HCT116 (cell line): ENCODE measurements at regions not wholly inside any gene's neighbourhood (a gene's known extent, or its start where the extent isn't known, plus 50 kb on each side); places are given as distances from the start of the nearest gene placed in this dataset.

Experiments
- ATAC-seq: fragments of 200-7000 bp; cut with Tn5 transposase; 2 replicates; pipeline ENCODE4 v1.9.1; 2020; ENCODE audit warnings: mild to moderate bottlenecking, moderate library complexity
- BruUV-seq: library from RNA; stranded (reverse); fragments of 400-500 nt; replicated peaks from 2 replicates; lab custom pipeline; 2021; lab: Mats Ljungman, UMichigan
- CTCF ChIA-PET: fragments of 300-600 bp; sonication (Branson Sonifier 250); formaldehyde crosslinking; loops from one replicate; lab custom pipeline; 2021; ENCODE audit warnings: antibody characterized with exemption; lab: Charles Lee
- POLR2A ChIA-PET: fragments of 300-600, 350-600 bp; sonication (Branson Sonifier 250); formaldehyde crosslinking; loops from one replicate; lab custom pipeline; 2021; ENCODE audit warnings: antibody characterized with exemption; lab: Charles Lee
- RAD21 ChIA-PET, 2 experiments: fragments of 300-600 bp; sonication (Branson Sonifier 250); formaldehyde crosslinking; loops; one replicate each; lab custom pipeline; 2023; ENCODE audit warnings: low total read pairs in 2 of 2; ENCODE audit not compliant: uncharacterized antibody in 2 of 2, unreplicated experiment in 2 of 2, low non-redundant PET in 1 of 2; lab: Charles Lee
- DNase-seq: peaks from one replicate; pipeline ENCODE4 v3.0.0-alpha.2; 2010; ENCODE audit warnings: low read depth, low spot score
- H2AFZ ChIP-seq: fragments of 200-600 bp; shearing (Covaris generic), sonication (generic); 2 replicates; pipeline ENCODE4 v1.6.1; 2017; ENCODE audit warnings: low read depth, mixed run types, mixed read lengths, antibody characterized with exemption, low read length; ENCODE audit not compliant: poor library complexity, severe bottlenecking
- H3K27ac ChIP-seq: 2 replicates; pipeline ENCODE4 v1.5.1; 2012; ENCODE audit warnings: low read depth, low read length
- H3K27me3 ChIP-seq: fragments of 200-600 bp; sonication (generic); 2 replicates; pipeline ENCODE4 v1.6.1; 2016; ENCODE audit warnings: mixed run types, low read length, mixed read lengths; ENCODE audit not compliant: insufficient read depth
- H3K36me3 ChIP-seq, 2 experiments: fragments of 200-500 bp in 1 of 2; fragments of 200-600 bp in 1 of 2; sonication (Bioruptor generic) in 1 of 2; sonication (generic) in 1 of 2; 2 replicates each; pipeline versions ENCODE4 v1.5.1 to v1.6.1; 2014 to 2016; ENCODE audit warnings: low read length in 2 of 2, inconsistent platforms in 1 of 2, mixed read lengths in 1 of 2, mixed run types in 1 of 2; ENCODE audit not compliant: insufficient read depth in 2 of 2, control insufficient read depth in 1 of 2
- H3K4me1 ChIP-seq, 2 experiments: fragments of 200-600 bp in 1 of 2; sonication (generic) in 1 of 2; 2 replicates each; pipeline versions ENCODE4 v1.5.1 to v1.6.1; 2012 to 2017; ENCODE audit warnings: low read length in 2 of 2, inconsistent platforms in 1 of 2, mild to moderate bottlenecking in 1 of 2, mixed read lengths in 1 of 2, mixed run types in 1 of 2, moderate library complexity in 1 of 2; ENCODE audit not compliant: insufficient read depth in 2 of 2, control insufficient read depth in 1 of 2
- H3K4me2 ChIP-seq: fragments of 200-600 bp; sonication (generic); 2 replicates; pipeline ENCODE4 v1.6.1; 2017; ENCODE audit warnings: mixed run types, low read length, mixed read lengths
- H3K4me3 ChIP-seq, 2 experiments: fragments of 200-600 bp in 1 of 2; sonication (generic) in 1 of 2; replicated peaks in 1 of 2; 2 replicates each; pipeline ENCODE4 v1.5.1; 2011 to 2016; ENCODE audit warnings: low read length in 2 of 2, control low read depth in 1 of 2, low read depth in 1 of 2, mild to moderate bottlenecking in 1 of 2, mixed read lengths in 1 of 2, mixed run types in 1 of 2
- H3K79me2 ChIP-seq: fragments of 200-600 bp; sonication (generic); 2 replicates; pipeline ENCODE4 v1.6.1; 2017; ENCODE audit warnings: mild to moderate bottlenecking, mixed run types, low read length, moderate library complexity, mixed read lengths; ENCODE audit not compliant: insufficient read depth
- H3K9ac ChIP-seq: fragments of 200-600 bp; sonication (generic); 2 replicates; pipeline ENCODE4 v1.6.1; 2016; ENCODE audit warnings: low read length, mixed read lengths
- H3K9me2 ChIP-seq: fragments of 200-600 bp; sonication (generic), shearing (Covaris generic); 2 replicates; pipeline ENCODE4 v1.6.1; 2017; ENCODE audit warnings: mixed run types, mild to moderate bottlenecking, moderate library complexity; ENCODE audit not compliant: insufficient read depth
- H3K9me3 ChIP-seq, 2 experiments: fragments of 200-500 bp in 1 of 2; fragments of 200-600 bp in 1 of 2; sonication (Bioruptor generic) in 1 of 2; sonication (generic) in 1 of 2; 2 replicates each; pipeline ENCODE4 v1.6.1; 2014 to 2017; ENCODE audit warnings: low read length in 2 of 2, mixed read lengths in 2 of 2, inconsistent platforms in 1 of 2, low read depth in 1 of 2, mild to moderate bottlenecking in 1 of 2, mixed run types in 1 of 2, moderate library complexity in 1 of 2; ENCODE audit not compliant: control insufficient read depth in 1 of 2, insufficient read depth in 1 of 2
- H4K20me1 ChIP-seq: fragments of 200-600 bp; sonication (generic), shearing (Covaris generic); 2 replicates; pipeline ENCODE4 v1.6.1; 2017; ENCODE audit warnings: mixed run types, mild to moderate bottlenecking, moderate library complexity; ENCODE audit not compliant: insufficient read depth
- ELF1 ChIP-seq: IDR thresholded peaks from 2 replicates; pipeline ENCODE4 v1.6.1; 2012; ENCODE audit warnings: low read depth, borderline replicate concordance
- EZH2 ChIP-seq: fragments of 200-600 bp; sonication (generic); IDR thresholded peaks from 2 replicates; pipeline ENCODE4 v1.6.1; 2017; ENCODE audit warnings: antibody characterized with exemption, mixed run types
- FOSL1 ChIP-seq: IDR thresholded peaks from 2 replicates; pipeline ENCODE4 v1.6.1; 2012; ENCODE audit warnings: low read depth
- JUND ChIP-seq: IDR thresholded peaks from 2 replicates; pipeline ENCODE4 v1.6.1; 2012
- POLR2AphosphoS5 ChIP-seq: IDR thresholded peaks from 2 replicates; pipeline ENCODE4 v1.6.1; 2011; ENCODE audit warnings: mild to moderate bottlenecking, low read depth, low read length, moderate library complexity
- SIN3A ChIP-seq: IDR thresholded peaks from 2 replicates; pipeline ENCODE4 v1.6.1; 2012; ENCODE audit warnings: low read depth
- ZNF274 ChIP-seq: fragments of 200-500 bp; sonication (Bioruptor generic); IDR thresholded peaks from 2 replicates; pipeline ENCODE4 v1.6.1; 2014; ENCODE audit warnings: mild to moderate bottlenecking, low read depth, low read length, inconsistent platforms
- intact Hi-C: fragments of 100-400 bp; cut with micrococcal nuclease; formaldehyde crosslinking; loops from 2 replicates; pipeline ENCODE4 v1.10.0; 2022
- TF ChIP-seq, protein P1 (sequence below): IDR thresholded peaks from 2 replicates; pipeline ENCODE4 v1.6.1; 2011; ENCODE audit warnings: mild to moderate bottlenecking, low read length, moderate library complexity; ENCODE audit not compliant: insufficient replicate concordance; ENCODE audit errors: extremely low read depth

DNA sequence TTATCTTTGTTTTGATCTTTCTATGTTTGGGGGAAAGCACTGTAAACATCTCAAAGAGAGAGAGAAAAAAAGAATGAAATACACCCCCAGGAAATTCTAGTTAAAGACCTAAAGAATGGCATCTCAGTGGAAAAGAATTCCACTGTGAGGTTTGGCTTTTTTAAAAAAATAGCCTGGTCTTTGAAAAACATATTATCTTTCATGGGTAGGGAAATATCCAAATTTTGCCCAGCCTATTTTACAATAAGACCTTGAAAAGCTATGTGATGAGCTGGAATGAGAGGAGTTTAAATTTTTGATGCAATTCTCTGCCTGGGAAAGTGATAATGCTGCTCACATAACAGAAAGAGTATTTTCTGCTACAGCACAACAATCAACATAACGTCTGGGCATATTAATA, 348.1 kb upstream of the WWC1 start:
- no peak overlapping the region for H3K4me2 ChIP-seq
- ChIA-PET CTCF (no interaction called here), RAD21 (no interaction called here), POLR2A (no interaction called here)
- intact Hi-C loops = no loop called here
- peaks cover 39% of the 10 kb centered on the region for H3K27me3 ChIP-seq
- no peak overlapping the region for H3K9ac ChIP-seq
- H3K9me3 ChIP-seq = no peaks in the 10 kb centered on the region
- H3K9me2 ChIP-seq = no peaks in the 10 kb centered on the region
- no peaks in the 10 kb centered on the region for H3K79me2 ChIP-seq
- ATAC-seq (no peak), DNase-seq (no peak)
- TF ChIP-seq JUND (no peak), ZNF274 (no peak), SIN3A (no peak), EZH2 (no peak), ELF1 (no peak)
- no peak overlapping the region for H3K27ac ChIP-seq
- H3K4me1 ChIP-seq = no peaks in the 10 kb centered on the region
- BruUV-seq = no TSS peak
- no peak overlapping the region for H3K4me3 ChIP-seq
- H2AFZ ChIP-seq = no peak overlapping the region
- H4K20me1 ChIP-seq = no peaks in the 10 kb centered on the region
- no peaks in the 10 kb centered on the region for H3K36me3 ChIP-seq

DNA sequence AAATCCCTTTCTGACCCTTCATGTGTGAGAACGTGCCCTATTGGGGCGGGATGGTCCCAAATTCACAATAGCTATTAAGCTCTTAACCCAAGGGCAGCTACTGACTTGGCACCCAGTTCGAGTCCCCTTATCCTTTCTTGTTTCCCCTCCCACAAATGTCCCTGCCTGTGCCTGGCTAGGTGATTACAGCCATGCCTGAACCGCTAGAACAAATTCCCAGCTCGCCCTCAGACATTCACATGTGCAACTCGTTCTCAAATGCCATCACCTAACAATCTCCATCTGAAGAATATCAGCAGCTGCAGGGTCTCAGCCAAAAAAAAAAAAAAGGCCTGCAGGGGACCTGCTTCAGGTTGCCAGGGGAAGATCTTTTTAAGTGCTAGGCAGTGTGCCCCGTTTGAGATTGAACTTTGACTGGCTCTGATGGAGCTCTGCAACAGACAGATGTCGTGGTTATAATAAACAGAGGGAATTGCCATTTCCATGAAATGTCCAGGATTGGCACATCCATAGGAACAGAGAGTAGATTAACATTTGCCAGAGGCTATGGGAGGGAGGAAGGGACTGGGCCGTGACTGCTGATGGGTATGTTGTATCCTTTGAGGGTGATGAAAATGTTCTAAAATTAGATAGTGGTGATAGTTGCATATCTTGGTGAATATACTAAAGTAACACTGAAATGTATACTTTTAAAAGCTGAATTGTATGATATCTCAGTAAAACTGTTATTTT, 347.2 kb upstream of the WWC1 start:
- H3K27me3 ChIP-seq = peaks cover 45% of the 10 kb centered on the region
- no peaks in the 10 kb centered on the region for H3K9me2 ChIP-seq
- no peaks in the 10 kb centered on the region for H4K20me1 ChIP-seq
- no peak overlapping the region for H3K4me2 ChIP-seq
- ATAC-seq (no peak), DNase-seq (no peak)
- H3K9me3 ChIP-seq = no peaks in the 10 kb centered on the region
- CTCF ChIA-PET = no interaction called here
- BruUV-seq = no TSS peak
- no peaks in the 10 kb centered on the region for H3K4me1 ChIP-seq
- no peak overlapping the region for H2AFZ ChIP-seq
- POLR2A ChIA-PET = no interaction called here
- RAD21 ChIA-PET = no interaction called here
- H3K9ac ChIP-seq = no peak overlapping the region
- intact Hi-C loops = no loop called here
- no peaks in the 10 kb centered on the region for H3K36me3 ChIP-seq
- no peak overlapping the region for H3K4me3 ChIP-seq
- H3K79me2 ChIP-seq = no peaks in the 10 kb centered on the region
- no peak for TF ChIP-seq ZNF274
- TF ChIP-seq, protein P1, sequence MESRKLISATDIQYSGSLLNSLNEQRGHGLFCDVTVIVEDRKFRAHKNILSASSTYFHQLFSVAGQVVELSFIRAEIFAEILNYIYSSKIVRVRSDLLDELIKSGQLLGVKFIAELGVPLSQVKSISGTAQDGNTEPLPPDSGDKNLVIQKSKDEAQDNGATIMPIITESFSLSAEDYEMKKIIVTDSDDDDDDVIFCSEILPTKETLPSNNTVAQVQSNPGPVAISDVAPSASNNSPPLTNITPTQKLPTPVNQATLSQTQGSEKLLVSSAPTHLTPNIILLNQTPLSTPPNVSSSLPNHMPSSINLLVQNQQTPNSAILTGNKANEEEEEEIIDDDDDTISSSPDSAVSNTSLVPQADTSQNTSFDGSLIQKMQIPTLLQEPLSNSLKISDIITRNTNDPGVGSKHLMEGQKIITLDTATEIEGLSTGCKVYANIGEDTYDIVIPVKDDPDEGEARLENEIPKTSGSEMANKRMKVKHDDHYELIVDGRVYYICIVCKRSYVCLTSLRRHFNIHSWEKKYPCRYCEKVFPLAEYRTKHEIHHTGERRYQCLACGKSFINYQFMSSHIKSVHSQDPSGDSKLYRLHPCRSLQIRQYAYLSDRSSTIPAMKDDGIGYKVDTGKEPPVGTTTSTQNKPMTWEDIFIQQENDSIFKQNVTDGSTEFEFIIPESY = no peak
- no peak for TF ChIP-seq POLR2AphosphoS5
- no peak for TF ChIP-seq FOSL1
- no peak for TF ChIP-seq JUND
- no peak overlapping the region for H3K27ac ChIP-seq
